ENCODE measurements at regions not wholly inside any gene's neighbourhood (a gene's known extent, or its start where the extent isn't known, plus 50 kb on each side); places are given as distances from the start of the nearest gene placed in this dataset.

DNA sequence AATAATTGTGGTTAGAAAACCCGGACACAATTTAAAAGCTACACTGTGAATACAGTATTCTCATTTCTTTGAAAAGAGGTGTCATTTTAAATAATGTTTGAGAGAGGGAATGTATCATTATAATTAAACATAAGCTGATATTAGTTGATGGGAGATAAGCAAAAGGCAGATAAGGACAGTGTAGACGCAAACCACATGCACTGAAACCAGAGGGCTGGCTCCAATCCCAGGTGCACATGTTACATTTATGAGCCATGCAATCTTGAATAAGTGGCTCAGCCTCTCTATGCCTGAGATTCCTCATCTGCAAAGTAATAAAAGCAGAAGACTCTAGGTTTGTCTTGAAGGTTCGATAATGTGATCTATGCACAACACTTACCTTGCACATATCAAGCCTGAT lies 238.7 kb downstream of the EFNB2 start:
- Histone ChIP-seq H3K27me3 (ENCODE audit: insufficient read depth, low read length) (no peaks in the 10 kb centered on the region), H3K9me2 (ENCODE audit: insufficient read depth) (no peaks in the 10 kb centered on the region), H3K27ac (ENCODE audit: low read depth, low read length) (no peak overlapping the region), H3K9ac (ENCODE audit: low read length) (no peak overlapping the region), H3K79me2 (ENCODE audit: insufficient read depth, low read length) (no peaks in the 10 kb centered on the region), H4K20me1 (ENCODE audit: insufficient read depth) (no peaks in the 10 kb centered on the region), H3K9me3 (ENCODE audit: control insufficient read depth in 1 of 2, insufficient read depth in 1 of 2, low read depth in 1 of 2, low read length in 2 of 2) (no peaks in the 10 kb centered on the region), H3K36me3 (ENCODE audit: control insufficient read depth in 1 of 2, insufficient read depth in 2 of 2, low read length in 2 of 2) (no peaks in the 10 kb centered on the region), H3K4me1 (ENCODE audit: control insufficient read depth in 1 of 2, insufficient read depth in 2 of 2, low read length in 2 of 2) (no peaks in the 10 kb centered on the region), H3K4me2 (ENCODE audit: low read length) (no peak overlapping the region), H2AFZ (ENCODE audit: low read depth, low read length, poor library complexity, severe bottlenecking) (no peak overlapping the region), H3K4me3 (replicated peaks in 1 of 2; ENCODE audit: low read depth in 1 of 2, low read length in 2 of 2) (no peak overlapping the region)
- BruUV-seq (replicated peaks) = no TSS peak
- no peak for DNase-seq (ENCODE audit: low read depth, low spot score)
- intact Hi-C loops (cut with micrococcal nuclease) = no loop called here
- POLR2A ChIA-PET = no interaction called here
- TF ChIP-seq POLR2A (IDR thresholded peaks at IDR 0.05; ENCODE audit: borderline replicate concordance, extremely low read depth, insufficient read depth, insufficient read length) (no peak), CTCF (IDR thresholded peaks at IDR 0.05 in 2 of 3, conservative IDR thresholded peaks at IDR 0.05 in 1 of 3; ENCODE audit: borderline replicate concordance in 1 of 3, insufficient read depth in 1 of 3, low read depth in 2 of 3, low read length in 2 of 3) (no peak)
- no peak for ATAC-seq
- CTCF ChIA-PET = no interaction called here
- RAD21 ChIA-PET (ENCODE audit: low non-redundant PET in 1 of 2, low total read pairs in 2 of 2, uncharacterized antibody in 2 of 2, unreplicated experiment in 2 of 2) = no interaction called here

- Histone ChIP-seq H3K9ac (ENCODE audit: low read length) (no peak overlapping the region), H3K79me2 (ENCODE audit: insufficient read depth, low read length) (no peaks in the 10 kb centered on the region), H3K9me3 (ENCODE audit: control insufficient read depth in 1 of 2, insufficient read depth in 1 of 2, low read depth in 1 of 2, low read length in 2 of 2) (no peaks in the 10 kb centered on the region), H3K27me3 (ENCODE audit: insufficient read depth, low read length) (no peaks in the 10 kb centered on the region), H3K27ac (ENCODE audit: low read depth, low read length) (no peak overlapping the region), H3K4me3 (replicated peaks in 1 of 2; ENCODE audit: low read depth in 1 of 2, low read length in 2 of 2) (no peak overlapping the region), H4K20me1 (ENCODE audit: insufficient read depth) (no peaks in the 10 kb centered on the region), H3K4me2 (ENCODE audit: low read length) (no peak overlapping the region), H2AFZ (ENCODE audit: low read depth, low read length, poor library complexity, severe bottlenecking) (no peak overlapping the region), H3K36me3 (ENCODE audit: control insufficient read depth in 1 of 2, insufficient read depth in 2 of 2, low read length in 2 of 2) (no peaks in the 10 kb centered on the region), H3K9me2 (ENCODE audit: insufficient read depth) (no peaks in the 10 kb centered on the region), H3K4me1 (ENCODE audit: control insufficient read depth in 1 of 2, insufficient read depth in 2 of 2, low read length in 2 of 2) (no peaks in the 10 kb centered on the region)
- DNase-seq (ENCODE audit: low read depth, low spot score) (no peak), ATAC-seq (no peak)
- no peak for TF ChIP-seq ZFX (IDR thresholded peaks at IDR 0.05)
- TF ChIP-seq CTCF (IDR thresholded peaks at IDR 0.05 in 2 of 3, conservative IDR thresholded peaks at IDR 0.05 in 1 of 3; ENCODE audit: borderline replicate concordance in 1 of 3, insufficient read depth in 1 of 3, low read depth in 2 of 3, low read length in 2 of 3) = no peak
- TF ChIP-seq SP1 (IDR thresholded peaks at IDR 0.05; ENCODE audit: low read depth) = no peak
- no peak for TF ChIP-seq FOSL1 (IDR thresholded peaks at IDR 0.05; ENCODE audit: low read depth)
- no peak for TF ChIP-seq YY1 (IDR thresholded peaks at IDR 0.05; ENCODE audit: extremely low read depth, insufficient replicate concordance, low read depth, low read length)
- TF ChIP-seq EGR1 (IDR thresholded peaks at IDR 0.05; ENCODE audit: low read depth) = no peak
- no peak for TF ChIP-seq JUND (IDR thresholded peaks at IDR 0.05)
- intact Hi-C loops (cut with micrococcal nuclease) = no loop called here
- ChIA-PET CTCF (no interaction called here), POLR2A (interaction anchor here (0.6 kb wide), 1 partner anchor 153 kb away, joined by 3 read pairs; no protein-coding TSS in a partner anchor), RAD21 (ENCODE audit: low non-redundant PET in 1 of 2, low total read pairs in 2 of 2, uncharacterized antibody in 2 of 2, unreplicated experiment in 2 of 2) (no interaction called here)
- BruUV-seq (replicated peaks) = no TSS peak
These were observed 239.5 kb downstream of the EFNB2 start for GRCh38 chr13:106295971-106296370.

Measured in HCT116 (cell line).